T-helper 9 cell (primary cell): ENCODE measurements at regions not wholly inside any gene's neighbourhood (a gene's known extent, or its start where the extent isn't known, plus 50 kb on each side); places are given as distances from the start of the nearest gene placed in this dataset.
"Not testable (repeated sequence)": the region's sequence is repeated elsewhere in the genome, so short reads cannot be mapped to it uniquely, and the experiment has no call there.

Experiments used
- DNase-seq: peaks from one replicate; pipeline ENCODE4 v3.0.0-alpha.2; 2020

DNA sequence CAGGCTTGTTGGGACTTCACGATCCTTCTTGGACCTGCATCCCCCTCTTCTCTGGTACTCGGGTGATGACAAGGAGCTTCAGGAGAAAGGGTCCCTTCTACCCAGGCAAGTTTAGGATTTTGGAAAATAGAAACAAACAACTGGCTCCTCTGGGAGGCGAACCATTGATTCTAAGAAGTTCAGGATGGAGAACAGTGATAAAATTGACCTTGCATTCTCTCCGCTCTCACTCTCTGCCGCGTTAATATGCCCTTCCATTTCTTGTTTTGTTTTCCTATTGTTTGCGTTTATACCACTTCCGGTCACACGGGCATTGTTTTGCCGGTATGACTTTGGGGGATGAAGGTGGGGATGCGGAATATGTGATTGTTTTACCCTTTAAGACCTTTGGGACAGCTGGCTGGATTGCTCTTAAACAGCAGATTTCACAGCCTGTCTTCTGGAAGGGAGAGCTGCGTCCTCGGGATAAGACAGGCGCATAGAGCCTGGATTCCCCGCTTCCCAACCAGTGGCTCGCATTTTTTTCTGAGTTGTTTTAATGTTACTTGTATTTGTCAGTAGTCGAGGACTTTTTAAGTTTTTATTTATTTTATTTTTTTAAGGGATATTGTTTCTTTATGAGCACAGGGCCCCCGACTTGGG lies 144.3 kb upstream of the ZNF184 start:
- DNase-seq: no peak

DNA sequence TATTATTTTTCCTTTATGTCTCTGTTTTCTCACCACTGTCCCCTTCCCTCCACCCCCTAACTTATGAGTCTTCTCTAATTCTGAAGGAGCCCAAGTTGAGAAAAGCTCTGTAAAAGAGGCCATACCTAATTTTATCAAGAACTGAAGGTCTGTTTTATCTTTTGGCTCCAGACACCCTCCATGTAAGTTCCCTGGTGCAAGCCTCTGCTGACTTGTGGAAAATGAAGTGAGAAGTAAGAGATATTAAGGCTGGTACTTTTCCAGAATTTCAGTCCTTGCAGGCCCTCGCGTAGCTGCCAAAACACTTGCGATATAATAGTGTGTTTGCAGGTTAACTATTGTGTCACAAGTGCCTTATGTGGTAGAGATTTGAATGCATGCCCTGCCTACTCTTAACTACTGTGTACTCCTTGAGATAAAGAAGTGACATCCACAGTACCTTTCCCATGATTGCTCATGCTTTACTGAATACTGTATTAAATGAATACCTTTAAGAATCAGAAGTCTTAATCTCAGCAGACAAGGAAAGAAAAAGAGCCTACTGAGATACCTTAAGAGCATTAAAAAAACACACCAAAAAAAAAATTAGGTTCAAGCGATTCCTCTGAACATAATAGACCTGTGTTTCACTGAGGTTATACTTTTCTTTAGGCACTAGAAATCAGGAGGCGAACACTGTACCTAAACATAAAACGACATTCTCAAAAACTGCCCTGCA lies 143.6 kb upstream of the ZNF184 start:
- DNase-seq: no peak

GRCh38 chr6:27611451-27611850 lies 138.5 kb upstream of the ZNF184 start:
- DNase-seq: no peak

- DNase-seq: no peak
These were observed 136.3 kb upstream of the ZNF184 start for GRCh38 chr6:27608916-27609883.

DNA sequence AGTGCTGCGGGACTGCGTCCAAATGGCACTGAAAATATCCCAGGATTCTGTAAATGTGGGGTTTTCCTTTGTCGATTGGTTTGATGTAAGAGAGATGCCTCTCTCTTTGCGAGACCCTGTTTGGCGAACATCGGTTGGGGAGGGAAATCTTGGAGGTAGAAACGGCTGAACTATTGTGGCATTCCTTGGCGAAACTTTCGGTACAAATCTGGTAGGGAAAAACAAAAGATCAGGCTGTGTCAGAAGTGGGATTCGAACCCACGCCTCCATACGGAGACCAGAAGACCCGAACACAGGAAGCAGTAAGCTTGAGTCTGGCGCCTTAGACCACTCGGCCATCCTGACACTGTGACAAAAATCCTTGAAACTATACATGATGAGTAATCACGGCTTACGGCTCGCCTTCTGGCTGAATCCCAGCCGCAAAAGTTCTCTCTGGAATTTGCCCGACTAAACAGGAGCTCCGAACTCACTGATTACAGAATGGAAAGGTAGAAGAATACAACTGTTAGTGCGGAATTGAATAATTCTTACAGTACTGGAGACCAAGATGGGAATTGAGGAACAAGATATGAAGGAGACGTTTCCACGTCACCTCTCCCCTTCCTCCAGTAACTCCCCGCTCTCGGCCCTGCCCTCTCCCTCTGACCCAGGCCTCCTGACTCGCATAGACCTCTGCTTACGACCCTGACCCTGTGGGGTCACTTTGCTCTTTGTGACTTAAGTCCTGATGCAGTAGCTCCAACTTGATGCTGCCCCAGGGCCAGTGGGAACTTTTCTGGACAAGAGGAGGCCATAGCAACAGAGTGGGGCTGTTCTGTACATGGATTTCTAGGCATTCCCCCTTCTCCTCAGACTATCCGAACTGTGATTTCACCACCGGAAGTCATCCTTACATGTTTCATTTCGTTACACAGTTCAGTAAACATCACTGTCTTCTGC lies 132.8 kb upstream of the ZNF184 start:
- DNase-seq: no peak

DNA sequence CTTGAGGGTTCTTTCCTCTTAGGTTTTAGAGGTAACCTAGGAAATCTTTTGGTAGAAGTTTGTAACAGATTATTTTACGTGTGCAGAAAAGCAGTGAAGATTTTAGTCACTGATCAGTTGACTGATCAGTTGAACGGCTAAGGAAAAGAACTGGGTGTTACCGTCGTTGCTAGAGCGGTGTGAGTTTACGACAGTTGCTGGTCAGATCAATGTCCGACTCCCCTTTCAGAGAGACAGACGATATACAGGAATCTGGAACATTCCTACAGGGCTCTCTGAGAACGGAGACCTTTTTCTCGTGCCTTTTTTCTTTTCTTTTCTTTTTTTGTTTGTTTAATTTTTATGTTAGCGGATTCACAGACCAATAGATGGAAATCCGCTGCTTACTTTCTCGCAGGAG lies 132.1 kb upstream of the ZNF184 start:
- DNase-seq: no peak

GRCh38 chr6:27601668-27602254 lies 128.9 kb upstream of the ZNF184 start:
- no peak for DNase-seq

GRCh38 chr6:27599859-27600532 lies 127.1 kb upstream of the ZNF184 start:
- no peak for DNase-seq

GRCh38 chr6:27597031-27597567 lies 124.2 kb upstream of the ZNF184 start:
- DNase-seq: not testable (repeated sequence)

DNA sequence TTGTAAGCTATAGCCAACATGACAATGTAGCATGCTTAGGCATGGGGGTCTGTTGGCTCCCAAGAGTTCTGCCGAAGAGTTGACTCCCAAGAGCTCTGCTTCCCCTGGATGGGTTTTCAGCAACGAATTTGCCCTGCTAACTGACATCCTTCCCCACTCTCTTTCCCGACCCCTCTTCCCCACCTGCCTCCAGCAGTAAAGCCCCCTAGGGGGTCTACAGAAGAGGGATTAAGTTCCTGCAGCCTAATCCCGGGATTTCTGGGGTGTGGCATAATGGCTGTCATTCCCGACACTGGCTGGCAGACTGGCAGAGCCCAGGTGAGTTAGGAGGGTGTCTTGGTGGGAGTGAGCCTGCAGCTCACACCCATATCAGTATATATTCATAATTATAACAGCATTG lies 121.0 kb upstream of the ZNF184 start:
- DNase-seq: no peak

DNA sequence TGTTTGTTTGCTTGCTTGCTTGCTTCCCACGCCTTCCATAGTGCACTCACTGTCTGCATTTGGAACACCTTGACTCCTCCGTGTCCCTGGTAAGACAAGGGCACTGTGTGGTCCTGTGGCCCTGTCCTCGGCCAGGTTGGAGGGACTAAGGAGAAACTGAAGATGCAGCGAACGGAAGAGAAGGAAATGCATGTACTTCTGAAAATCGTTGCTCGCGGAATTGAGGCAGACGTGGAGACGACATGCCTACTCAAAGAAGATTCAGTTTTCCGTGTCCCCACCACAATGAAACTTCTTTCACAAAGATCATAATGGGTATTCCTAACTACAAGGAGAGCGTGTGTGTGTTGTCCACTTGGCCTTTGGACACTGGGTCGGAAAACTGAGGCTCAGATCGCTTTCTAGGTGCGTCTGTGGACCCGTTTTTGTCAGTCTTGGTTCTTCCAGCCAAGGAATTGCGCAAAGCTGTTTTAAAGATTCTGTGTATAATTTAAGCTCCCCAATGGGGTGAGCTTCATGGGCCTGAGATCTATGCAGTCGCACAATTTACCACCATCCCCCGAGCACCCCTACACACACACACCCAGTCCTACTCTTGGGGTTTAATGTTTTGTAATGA lies 120.4 kb upstream of the ZNF184 start:
- DNase-seq: no peak

- no peak for DNase-seq
These were observed 119.7 kb upstream of the ZNF184 start for GRCh38 chr6:27592481-27593199.

- DNase-seq: no peak
These were observed 119.0 kb upstream of the ZNF184 start for GRCh38 chr6:27591699-27592480.

DNA sequence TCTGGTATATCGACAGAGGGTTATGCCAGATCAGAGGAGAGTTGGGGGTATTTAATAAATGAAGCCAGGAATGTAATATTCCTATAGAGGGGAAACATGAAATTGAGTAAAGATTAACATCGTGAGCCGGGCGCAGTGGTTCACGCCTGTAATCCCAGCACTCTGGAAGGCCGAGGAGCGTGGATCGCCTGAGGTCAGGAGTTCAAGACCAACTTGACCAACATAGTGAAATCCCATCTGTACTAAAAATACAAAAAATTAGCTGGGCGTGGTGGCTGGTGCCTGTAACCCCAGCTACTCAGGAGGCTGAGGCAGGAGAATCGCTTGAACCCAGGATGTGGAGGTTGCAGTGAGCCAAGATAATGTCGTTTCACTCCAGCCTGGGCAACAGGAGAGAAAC lies 112.4 kb upstream of the ZNF184 start:
- not testable (repeated sequence) for DNase-seq

- DNase-seq: no peak
These were observed 111.4 kb upstream of the ZNF184 start for GRCh38 chr6:27584326-27584725.

DNA sequence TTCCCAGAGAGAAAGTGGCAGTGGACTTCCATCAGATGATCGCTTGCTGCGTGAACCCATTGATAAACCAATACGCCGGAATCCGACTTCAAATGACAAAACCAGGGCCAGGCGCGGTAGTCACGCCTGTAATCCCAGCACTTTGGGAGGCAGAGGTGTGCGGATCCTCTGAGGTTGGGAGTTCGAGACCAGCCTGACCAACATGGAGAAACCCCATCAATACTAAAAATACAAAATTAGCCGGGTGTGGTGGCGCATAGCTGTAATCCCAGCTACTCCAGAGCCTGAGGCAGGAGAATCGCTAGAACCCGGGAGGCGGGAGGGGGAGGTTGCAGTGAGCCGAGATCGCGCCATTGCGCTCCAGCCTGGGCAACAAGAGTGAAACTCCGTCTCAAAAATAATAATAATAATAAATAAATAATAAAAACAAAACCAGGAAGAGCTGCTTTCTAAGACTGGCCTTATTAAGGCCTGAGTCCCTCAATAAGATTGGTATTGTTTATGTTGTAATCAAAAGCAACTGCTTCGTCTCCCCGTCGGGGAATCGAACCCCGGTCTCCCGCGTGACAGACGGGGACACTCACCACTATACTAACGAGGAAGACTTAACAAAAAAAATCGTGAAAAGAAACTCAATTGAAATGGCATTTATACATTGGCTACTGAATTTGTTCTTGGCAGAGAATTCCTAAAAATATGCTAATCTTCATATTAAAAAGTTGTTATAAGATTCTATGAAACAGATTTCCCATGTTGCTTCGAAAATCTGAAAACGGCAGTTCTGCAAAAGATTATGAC lies 110.2 kb upstream of the ZNF184 start:
- DNase-seq: no peak

DNA sequence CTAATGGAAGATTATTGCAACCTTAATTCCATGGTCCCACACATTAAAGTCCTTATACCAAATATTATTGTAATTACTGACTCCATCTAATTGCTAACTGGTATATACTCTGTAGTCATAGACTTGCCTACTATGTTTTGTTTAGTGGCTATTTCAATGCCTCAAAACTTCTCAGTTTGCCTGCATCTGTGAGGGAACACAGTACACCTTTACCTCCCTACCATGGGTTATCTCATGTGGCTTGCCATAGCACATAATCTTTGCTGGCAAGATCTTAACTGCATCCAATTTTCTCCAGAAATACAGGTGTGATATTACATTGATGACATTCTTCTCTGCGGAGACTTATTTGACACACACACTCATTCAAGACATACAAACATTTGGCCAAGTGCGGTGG lies 107.1 kb upstream of the ZNF184 start:
- DNase-seq: no peak

GRCh38 chr6:27577922-27578321 lies 105.0 kb upstream of the ZNF184 start:
- no peak for DNase-seq
